VCaP (cell line): ENCODE measurements at regions not wholly inside any gene's neighbourhood (a gene's known extent, or its start where the extent isn't known, plus 50 kb on each side); places are given as distances from the start of the nearest gene placed in this dataset.

Source experiments
- H3K27ac ChIP-seq: fragments of 450-650 bp; 2 replicates; pipeline ENCODE4 v1.5.1; 2017
- TF ChIP-seq, protein P1 (sequence below): fragments of 450-650 bp; conservative IDR thresholded peaks from 2 replicates; pipeline ENCODE4 v1.5.1; 2017; ENCODE audit warnings: mild to moderate bottlenecking, moderate library complexity

DNA sequence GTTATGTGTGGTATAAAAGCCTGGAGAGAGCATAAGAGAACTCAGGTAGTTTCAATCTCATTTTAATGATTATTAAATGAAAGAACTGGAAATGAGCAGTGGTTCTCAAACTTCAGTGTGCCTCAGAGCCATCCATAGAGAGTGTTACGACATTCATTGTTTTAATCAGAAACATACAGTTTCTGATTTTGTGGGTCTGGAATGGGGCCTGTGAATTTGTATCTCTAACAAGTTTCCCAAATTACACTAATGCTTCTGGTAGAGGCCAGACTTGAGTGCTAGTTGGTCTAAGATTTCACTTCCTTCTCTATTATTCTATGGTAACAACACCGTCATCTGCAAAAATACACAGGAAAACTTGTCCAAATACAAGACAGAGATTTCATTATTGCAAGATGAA, 292.0 kb upstream of the NECTIN3 start:
- no peak overlapping the region for H3K27ac ChIP-seq
- TF ChIP-seq, protein P1, sequence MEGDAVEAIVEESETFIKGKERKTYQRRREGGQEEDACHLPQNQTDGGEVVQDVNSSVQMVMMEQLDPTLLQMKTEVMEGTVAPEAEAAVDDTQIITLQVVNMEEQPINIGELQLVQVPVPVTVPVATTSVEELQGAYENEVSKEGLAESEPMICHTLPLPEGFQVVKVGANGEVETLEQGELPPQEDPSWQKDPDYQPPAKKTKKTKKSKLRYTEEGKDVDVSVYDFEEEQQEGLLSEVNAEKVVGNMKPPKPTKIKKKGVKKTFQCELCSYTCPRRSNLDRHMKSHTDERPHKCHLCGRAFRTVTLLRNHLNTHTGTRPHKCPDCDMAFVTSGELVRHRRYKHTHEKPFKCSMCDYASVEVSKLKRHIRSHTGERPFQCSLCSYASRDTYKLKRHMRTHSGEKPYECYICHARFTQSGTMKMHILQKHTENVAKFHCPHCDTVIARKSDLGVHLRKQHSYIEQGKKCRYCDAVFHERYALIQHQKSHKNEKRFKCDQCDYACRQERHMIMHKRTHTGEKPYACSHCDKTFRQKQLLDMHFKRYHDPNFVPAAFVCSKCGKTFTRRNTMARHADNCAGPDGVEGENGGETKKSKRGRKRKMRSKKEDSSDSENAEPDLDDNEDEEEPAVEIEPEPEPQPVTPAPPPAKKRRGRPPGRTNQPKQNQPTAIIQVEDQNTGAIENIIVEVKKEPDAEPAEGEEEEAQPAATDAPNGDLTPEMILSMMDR: no peak

DNA sequence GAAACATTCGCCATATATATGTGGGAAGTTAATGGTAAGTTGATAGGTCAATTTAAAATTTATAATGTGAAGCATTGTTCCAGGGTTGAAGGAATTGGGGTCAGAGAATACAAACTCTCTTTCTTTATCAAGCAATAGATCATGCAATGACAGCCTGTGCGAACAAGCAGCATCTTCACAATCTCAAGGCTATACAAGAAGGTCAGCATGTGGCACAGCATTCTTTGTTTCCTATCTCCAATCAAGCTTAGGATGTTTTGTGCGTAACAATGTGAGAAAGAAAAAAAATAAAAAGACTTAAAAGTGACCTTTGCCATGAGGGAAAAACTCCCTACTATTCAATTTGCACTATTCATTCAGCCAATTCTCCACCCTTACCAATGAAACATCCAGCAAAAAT, 288.1 kb upstream of the NECTIN3 start:
- H3K27ac ChIP-seq: no peak overlapping the region
- TF ChIP-seq, protein P1: no peak

DNA sequence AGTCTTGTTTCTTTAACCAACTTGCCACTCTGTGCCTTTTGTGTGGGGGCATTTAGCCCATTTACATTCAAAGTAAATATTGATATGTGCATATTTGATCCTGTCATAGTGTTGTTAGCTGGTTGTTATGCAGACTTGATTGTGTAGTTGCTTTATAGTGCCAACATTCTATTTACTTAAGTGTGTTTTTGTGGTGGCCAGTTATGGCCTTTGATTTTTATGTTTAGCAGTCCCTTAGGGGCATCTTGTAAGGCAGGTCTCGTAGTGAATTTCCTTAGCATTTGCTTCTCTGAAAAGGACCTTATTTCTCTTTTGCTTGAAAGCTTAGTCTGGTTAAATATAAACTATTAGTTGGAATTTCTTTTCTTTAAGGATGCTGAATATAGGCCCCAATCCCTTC, 282.8 kb upstream of the NECTIN3 start:
- no peak overlapping the region for H3K27ac ChIP-seq
- TF ChIP-seq, protein P1: no peak

DNA sequence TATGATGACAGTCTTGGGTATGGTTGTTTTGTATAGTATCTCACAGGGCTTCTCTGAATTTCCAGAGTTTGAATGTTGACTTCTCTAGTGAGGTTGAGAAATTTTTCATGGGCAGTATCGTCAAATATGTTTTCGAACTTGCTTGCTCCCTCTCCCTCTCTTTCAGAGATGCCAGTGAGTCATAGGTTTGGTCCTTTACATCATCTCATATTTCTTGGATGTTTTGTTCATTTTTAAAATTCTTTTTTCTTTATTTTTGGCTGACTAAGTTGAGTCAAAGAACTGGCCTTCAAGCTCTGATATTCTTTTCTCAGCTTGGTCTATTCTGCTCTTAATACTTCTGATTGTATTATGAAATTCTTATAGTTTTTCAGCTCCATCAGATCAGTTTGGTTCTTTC, 282.3 kb upstream of the NECTIN3 start:
- TF ChIP-seq, protein P1: no peak
- H3K27ac ChIP-seq: no peak overlapping the region

DNA sequence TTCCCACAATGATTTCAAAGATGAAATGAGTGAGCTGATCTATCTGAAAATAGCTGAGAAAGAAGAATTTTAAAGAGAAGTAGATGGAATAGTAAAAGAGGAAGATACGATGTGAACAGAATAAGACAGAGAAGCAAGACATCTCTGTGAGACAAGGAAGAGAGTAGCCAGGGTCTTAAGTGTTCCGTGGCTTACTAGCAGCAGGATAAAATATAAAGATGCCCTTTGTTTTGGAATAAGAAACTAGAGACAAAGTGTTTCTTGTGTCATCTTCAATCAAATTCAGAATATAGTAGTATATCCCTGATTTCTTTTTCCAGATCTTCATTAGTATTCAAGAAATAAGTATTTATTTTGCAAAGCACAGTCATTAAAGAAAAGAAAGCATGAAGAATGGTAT, 281.0 kb upstream of the NECTIN3 start:
- no peak overlapping the region for H3K27ac ChIP-seq
- TF ChIP-seq, protein P1: no peak

DNA sequence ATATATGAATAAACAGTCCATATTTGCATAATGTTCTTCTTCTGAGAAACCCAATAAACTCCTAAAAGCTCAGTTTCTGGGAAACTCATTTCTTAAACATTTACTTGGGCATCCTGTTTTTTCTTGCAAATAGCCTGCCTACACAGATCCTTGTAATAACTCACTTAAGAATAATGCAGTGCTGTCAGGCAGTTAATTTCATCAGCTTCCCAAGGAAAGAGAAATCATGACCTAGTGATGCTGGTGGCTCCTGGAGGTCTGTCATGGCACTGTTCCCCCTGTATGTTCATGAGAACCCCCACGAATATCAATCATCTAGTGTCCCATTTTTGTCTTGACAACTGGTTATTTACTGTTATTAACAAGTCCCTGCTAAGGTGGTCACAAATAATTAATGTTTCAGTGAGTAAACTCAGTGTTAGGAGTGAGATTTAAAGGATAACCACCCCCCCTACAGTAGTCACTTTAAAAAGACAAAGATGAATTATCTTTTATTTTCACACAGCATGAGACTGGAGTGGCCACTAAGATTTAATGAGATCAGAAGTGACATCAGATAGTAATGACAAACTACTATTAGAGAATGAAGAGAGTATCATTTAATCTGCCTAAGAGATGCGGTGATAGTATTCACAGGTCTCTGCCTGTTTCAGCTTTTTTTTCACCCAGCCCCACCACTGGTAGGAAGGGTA, 279.5 kb upstream of the NECTIN3 start:
- TF ChIP-seq, protein P1: no peak
- no peak overlapping the region for H3K27ac ChIP-seq

DNA sequence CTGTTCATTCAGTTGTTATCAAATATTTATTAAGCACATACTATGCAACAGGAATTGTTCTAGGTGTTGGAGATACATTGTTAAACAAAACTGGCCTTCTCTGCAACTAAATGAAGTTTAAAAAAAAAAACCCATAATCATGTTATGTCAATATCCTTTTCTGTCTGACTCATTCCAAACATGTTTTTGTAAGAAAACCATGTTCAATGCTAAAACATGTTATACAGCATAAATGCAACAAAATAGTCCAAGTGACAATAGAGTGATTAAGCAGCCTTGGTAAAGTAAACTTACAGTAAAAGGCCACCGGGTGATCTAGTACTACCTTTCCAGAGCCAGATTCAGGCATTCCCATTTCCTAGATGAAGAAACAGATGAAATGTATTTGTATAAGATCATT, 278.0 kb upstream of the NECTIN3 start:
- TF ChIP-seq, protein P1: no peak
- H3K27ac ChIP-seq: no peak overlapping the region
